G401 (cell line): ENCODE measurements at regions not wholly inside any gene's neighbourhood (a gene's known extent, or its start where the extent isn't known, plus 50 kb on each side); places are given as distances from the start of the nearest gene placed in this dataset.

ENCODE experiments used
- DNase-seq: peaks from one replicate; pipeline ENCODE4 v3.0.0-alpha.2; 2015; ENCODE audit warnings: low spot score
- in situ Hi-C: cut with HindIII; loops from 2 replicates; pipeline ENCODE4 v1.10.0; 2016; ENCODE audit warnings: low sequenced_read_pairs, mixed read lengths

DNA sequence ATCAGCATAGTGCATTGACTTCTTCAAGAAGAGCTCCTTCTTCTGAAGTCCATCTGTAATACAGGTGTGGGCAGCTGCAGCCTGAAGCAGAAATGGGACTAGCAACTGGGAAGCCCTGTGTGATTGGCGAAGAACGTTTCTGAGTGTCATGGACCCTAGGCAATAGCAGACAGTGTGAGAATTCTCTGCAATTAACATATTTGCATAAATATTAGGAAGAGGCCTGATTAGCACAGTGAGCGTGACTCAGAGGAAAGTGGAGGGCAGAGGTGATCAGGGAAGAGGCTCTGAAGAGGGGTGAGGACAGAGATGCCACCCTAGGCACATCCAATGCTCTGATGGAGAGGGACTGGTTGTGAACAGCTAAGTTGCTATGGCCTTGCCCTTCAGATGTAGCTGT is 171.2 kb upstream of the ZBED5 start:
- DNase-seq, result no peak
- in situ Hi-C loops, result no loop called here

GRCh38 chr11:11028017-11028692 is 170.3 kb upstream of the ZBED5 start:
- DNase-seq, result peak; percentile 41
- in situ Hi-C loops, result no loop called here

DNA sequence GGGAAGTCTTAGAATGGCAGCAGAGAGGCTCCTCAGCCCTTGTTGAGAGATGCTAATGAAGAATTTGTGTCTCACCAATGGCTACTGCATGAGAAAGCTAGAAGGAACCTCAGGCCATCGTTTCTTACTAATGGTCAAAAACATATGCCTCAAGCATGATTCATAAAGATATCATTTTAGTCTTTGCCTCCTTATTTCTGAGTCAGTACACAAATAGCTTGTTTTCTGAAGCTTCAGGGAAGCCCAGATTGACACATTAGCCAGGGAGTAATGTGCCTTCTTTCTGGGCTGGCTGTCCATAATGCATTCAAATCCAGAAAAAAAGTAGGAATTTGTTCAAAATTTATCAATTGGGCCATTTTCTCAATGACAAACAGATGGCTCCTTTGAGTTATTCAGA is 169.4 kb upstream of the ZBED5 start:
- no peak for DNase-seq
- in situ Hi-C loops, result no loop called here

- in situ Hi-C loops, result no loop called here
- DNase-seq, result no peak
These were observed 167.2 kb upstream of the ZBED5 start for GRCh38 chr11:11025087-11025486.

DNA sequence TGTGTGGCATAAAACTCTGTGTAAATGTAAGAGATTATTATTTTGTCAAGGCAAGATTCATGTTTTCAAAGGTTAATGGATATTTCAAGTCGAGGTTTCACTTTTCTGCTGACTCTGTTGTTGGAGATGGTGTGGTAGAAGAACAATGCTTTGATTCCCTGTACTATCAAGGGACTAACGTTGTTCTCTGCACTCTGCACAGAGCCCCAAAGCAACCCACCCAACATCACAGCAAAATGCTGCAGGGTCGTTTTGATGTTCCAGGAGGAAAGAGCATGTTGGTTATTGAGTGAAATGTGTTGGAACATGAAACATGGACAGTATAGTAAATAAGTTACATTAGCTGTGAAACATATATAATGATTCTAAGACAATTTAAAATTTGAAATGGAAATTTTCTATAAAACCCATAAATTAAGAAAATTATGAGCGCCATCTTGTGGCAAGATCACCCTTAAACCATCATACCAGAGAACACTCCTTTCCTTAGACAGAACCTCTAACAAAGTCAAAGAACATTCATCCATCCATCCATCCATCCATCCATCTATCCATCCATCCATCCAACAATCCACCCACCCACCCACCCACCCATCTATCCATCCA is 164.4 kb upstream of the ZBED5 start:
- peak; percentile 45 for DNase-seq
- in situ Hi-C loops, result no loop called here

GRCh38 chr11:11021563-11021962 is 163.7 kb upstream of the ZBED5 start:
- DNase-seq, result no peak
- in situ Hi-C loops, result no loop called here

GRCh38 chr11:11020747-11021149 is 162.9 kb upstream of the ZBED5 start:
- in situ Hi-C loops, result no loop called here
- DNase-seq, result no peak

GRCh38 chr11:11020219-11020726 is 162.4 kb upstream of the ZBED5 start:
- DNase-seq, result no peak
- in situ Hi-C loops, result no loop called here

DNA sequence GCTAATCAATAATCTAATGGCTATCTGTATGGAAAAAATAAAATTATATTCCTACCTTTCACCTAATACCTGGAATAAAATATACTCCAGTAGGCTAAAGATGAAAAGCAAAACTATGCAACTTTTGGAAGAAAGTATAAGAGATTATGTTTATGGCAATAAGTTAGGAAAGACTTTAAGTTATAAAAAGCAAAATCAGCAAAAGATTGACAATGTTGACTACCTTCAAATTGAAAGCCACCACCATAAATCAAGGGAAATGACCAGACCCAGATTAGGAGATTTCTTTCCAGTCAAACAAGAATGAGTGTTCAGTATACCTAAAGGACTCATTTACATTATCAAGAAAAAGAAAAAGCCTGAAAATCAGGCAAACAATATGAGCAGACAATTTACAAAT is 159.1 kb upstream of the ZBED5 start:
- in situ Hi-C loops, result no loop called here
- DNase-seq, result no peak

DNA sequence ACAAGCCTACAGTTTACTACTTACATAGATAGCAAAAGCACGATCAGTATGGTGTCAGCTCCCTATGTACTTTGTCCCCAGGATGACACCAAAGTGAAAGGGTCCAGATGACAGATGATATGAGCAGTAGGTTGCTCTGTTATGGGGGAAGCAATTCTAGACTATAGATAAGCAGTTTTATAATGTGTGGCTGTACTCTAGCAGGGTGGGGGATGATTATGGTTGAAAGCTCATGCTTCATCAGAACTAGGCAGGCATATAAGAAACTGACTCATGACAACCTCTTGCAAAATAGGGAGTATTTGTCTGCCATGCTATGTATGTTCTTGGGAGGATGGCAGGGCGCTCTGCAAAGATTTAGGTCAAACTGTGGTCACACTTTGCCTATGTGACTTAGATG is 158.2 kb upstream of the ZBED5 start:
- in situ Hi-C loops, result no loop called here
- no peak for DNase-seq

DNA sequence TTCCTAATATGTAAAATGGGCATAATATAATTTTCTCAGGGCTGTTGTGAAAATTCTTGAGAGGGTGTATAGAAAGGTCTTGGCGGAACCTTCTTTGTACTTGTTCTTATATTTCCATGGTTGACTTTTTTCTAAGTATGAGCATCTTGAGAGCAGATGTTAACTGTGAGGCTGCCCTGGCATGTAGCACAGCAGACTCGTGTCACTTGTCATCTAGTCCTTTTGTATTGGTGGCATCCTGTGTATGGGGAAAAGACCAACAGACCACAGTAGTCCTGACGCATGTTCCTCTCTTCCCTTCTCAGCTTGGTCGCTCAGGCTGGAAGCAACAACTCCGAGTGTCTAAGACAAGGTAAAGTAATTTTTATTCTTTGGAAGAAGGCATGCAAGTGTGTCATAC is 153.8 kb upstream of the ZBED5 start:
- DNase-seq, result no peak
- in situ Hi-C loops, result no loop called here

DNA sequence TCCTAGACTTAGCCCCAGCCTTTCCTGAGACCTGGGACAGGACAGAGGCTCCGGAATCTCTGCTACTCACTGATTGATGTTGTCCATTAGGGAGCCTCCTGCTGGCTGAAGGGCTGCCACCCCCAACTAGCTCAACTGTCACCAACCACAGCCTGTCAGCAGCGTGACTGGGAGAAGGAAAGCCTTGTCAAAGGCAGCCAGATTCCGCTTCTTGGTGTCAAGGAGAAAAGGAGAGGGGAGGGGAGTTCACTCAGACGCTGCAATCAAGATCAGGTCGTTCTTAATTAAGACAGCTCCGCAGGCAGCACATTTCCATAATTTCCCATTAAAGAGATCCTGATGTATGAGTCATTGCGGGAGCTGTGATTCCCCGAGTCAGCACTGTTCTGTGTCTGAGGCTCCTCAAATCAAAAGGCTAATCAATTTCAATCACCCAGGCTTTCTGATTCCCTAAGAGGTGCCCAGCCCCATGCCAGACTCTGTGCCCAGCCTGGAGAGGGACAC is 152.8 kb upstream of the ZBED5 start:
- in situ Hi-C loops, result no loop called here
- peak; percentile 5 for DNase-seq

DNA sequence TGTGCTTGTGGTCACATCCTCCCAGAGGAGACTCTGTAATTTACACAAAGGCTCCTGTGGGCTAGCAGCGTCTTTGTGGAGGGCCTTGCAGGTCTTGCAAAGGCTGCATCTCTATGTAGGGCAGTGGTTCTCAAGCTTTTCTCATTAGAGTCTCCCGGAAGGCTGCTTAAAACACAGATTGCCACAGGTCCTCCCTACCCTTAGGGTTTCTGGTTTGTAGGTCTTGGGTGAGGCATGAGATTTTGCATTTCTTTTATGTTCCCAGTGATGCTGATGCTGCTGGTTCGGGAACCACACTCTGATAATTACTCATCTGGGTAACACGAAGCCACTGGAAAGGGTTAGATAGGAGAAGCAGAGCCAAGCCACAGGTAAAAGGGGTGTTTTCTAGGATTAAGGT is 151.3 kb upstream of the ZBED5 start:
- in situ Hi-C loops, result no loop called here
- DNase-seq, result no peak

- in situ Hi-C loops, result no loop called here
- DNase-seq, result no peak
These were observed 146.2 kb upstream of the ZBED5 start for GRCh38 chr11:11004069-11004468.

GRCh38 chr11:11003226-11003625 is 145.4 kb upstream of the ZBED5 start:
- in situ Hi-C loops, result no loop called here
- no peak for DNase-seq

GRCh38 chr11:11000579-11001283 is 142.9 kb upstream of the ZBED5 start:
- in situ Hi-C loops, result no loop called here
- DNase-seq, result no peak

DNA sequence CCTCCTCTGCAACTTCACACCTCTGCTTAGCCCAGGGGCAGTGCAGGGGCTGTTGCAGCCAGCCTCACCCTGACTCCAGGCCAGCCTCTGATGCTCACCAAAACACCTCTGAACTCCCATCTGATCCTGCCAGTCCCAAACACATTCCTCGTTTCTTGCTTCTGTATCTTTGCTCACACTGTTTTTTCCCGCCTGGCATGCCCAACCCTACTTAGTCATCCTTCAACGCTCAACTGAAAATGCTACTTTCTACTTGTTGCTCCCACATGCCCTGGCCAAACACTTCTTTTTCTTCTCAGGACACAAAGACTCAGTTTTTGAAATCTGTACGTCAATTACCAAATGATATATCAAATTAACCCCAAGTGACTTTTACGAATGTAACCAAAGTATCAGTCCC is 140.8 kb upstream of the ZBED5 start:
- no peak for DNase-seq
- in situ Hi-C loops, result no loop called here

DNA sequence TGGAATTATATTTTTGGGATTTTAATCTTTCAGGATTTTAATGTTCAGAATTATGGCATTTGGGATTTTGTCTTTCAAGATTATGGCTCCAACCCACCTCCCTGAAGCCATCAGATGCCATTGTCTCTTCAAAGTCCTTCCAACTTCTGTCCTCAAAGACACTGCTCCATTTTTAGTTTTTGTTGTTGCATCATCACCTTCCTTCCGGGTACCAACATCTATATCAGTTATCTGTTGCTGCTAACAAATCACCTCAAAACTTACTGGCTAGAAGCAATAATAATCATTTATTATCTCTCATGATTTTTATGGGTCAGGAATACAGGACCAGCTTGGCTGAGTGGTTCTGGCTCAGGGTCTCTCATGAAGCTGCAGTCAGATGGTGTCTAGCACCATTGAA is 138.8 kb upstream of the ZBED5 start:
- no peak for DNase-seq
- in situ Hi-C loops, result no loop called here

GRCh38 chr11:10993640-10994039 is 135.8 kb upstream of the ZBED5 start:
- in situ Hi-C loops, result no loop called here
- DNase-seq, result no peak

DNA sequence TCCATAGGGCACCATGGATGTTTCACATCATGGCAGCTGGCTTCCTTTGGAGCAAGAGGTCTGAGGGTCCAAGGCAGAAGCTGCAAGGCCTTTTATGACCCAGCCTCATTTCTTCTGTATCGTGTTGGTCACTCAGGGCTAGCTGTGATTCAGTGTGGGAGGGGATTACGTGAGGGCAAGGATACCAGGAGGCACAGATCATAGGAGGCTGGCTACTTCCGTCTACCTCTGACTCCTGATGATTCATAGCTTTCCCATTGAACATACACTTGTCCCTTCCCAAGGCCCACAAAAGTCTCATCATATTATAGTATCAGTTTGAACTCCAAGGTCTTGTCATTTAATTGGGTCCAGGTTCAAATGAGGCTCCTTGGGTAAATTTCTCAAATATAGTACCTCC is 135.3 kb upstream of the ZBED5 start:
- in situ Hi-C loops, result no loop called here
- DNase-seq, result no peak
